Smooth muscle cell (in vitro differentiated cells): ENCODE measurements at regions not wholly inside any gene's neighbourhood (a gene's known extent, or its start where the extent isn't known, plus 50 kb on each side); places are given as distances from the start of the nearest gene placed in this dataset.
A peak's percentile ranks its signal among the peaks of the same experiment; 100 is the strongest.

Experiments
- DNase-seq: peaks from one replicate; lab custom pipeline; 2025; ENCODE audit not compliant: unreplicated experiment; lab: John Stamatoyannopoulos, UW
- H2AFZ ChIP-seq: fragments of 200-600 bp; sonication (generic); 2 replicates; pipeline ENCODE4 v1.6.0; 2016; ENCODE audit warnings: antibody characterized with exemption, low read depth, mild to moderate bottlenecking
- H3F3A ChIP-seq: fragments of 200-600 bp; sonication (generic); 2 replicates; pipeline ENCODE4 v1.6.0; 2017; ENCODE audit warnings: antibody characterized with exemption, low read depth
- H3K27ac ChIP-seq: fragments of 200-600 bp; sonication (generic); 2 replicates; pipeline ENCODE4 v1.5.1; 2016; ENCODE audit warnings: low read depth, mild to moderate bottlenecking
- H3K27me3 ChIP-seq: fragments of 200-600 bp; sonication (generic); 2 replicates; pipeline ENCODE4 v1.6.1; 2016; ENCODE audit warnings: low read depth, mild to moderate bottlenecking
- H3K36me3 ChIP-seq: fragments of 200-600 bp; sonication (generic); 2 replicates; pipeline ENCODE4 v1.5.1; 2016; ENCODE audit warnings: low read depth
- H3K4me1 ChIP-seq: fragments of 200-600 bp; sonication (generic); 2 replicates; pipeline ENCODE4 v1.5.1; 2016; ENCODE audit warnings: low read depth
- H3K4me2 ChIP-seq: fragments of 200-600 bp; sonication (generic); 2 replicates; pipeline ENCODE4 v1.6.0; 2016; ENCODE audit warnings: mild to moderate bottlenecking
- H3K4me3 ChIP-seq: fragments of 200-600 bp; sonication (generic); 2 replicates; pipeline ENCODE4 v1.5.1; 2016; ENCODE audit warnings: mild to moderate bottlenecking
- H3K79me2 ChIP-seq: fragments of 200-600 bp; sonication (generic); 2 replicates; pipeline ENCODE4 v1.6.0; 2016; ENCODE audit warnings: low read depth, mild to moderate bottlenecking
- H3K9ac ChIP-seq: fragments of 200-600 bp; sonication (generic); 2 replicates; pipeline ENCODE4 v1.6.0; 2016; ENCODE audit warnings: low read depth
- H3K9me3 ChIP-seq: fragments of 200-600 bp; sonication (generic); replicated peaks from 2 replicates; pipeline ENCODE4 v1.5.1; 2016; ENCODE audit warnings: low read depth
- H4K20me1 ChIP-seq: fragments of 200-600 bp; sonication (generic); 2 replicates; pipeline ENCODE4 v1.6.0; 2016; ENCODE audit warnings: low read depth
- CTCF ChIP-seq: fragments of 200-600 bp; sonication (generic); IDR thresholded peaks from 2 replicates; pipeline ENCODE4 v1.5.1; 2017; ENCODE audit warnings: borderline replicate concordance, mild to moderate bottlenecking, antibody characterized with exemption; ENCODE audit not compliant: insufficient read depth, poor library complexity, severe bottlenecking
- WGBS: methylation state at CpG from one replicate; pipeline ENCODE4 v1.1.7; 2016; ENCODE audit warnings: low lambda C conversion rate; 5-methylcytosine and 5-hydroxymethylcytosine counted together

GRCh38 chr1:221517961-221518360 lies 223.9 kb downstream of the DUSP10 start:
- no peak overlapping the region for H3K4me2 ChIP-seq
- H2AFZ ChIP-seq, result no peak overlapping the region
- H3K9ac ChIP-seq, result no peak overlapping the region
- H3K36me3 ChIP-seq, result no peaks in the 10 kb centered on the region
- 91% methylated on average over 1 of the region's 1 CpG for WGBS
- H3K4me1 ChIP-seq, result no peaks in the 10 kb centered on the region
- H3F3A ChIP-seq, result no peaks in the 10 kb centered on the region
- H3K27ac ChIP-seq, result no peak overlapping the region
- no peak for TF ChIP-seq CTCF
- H3K4me3 ChIP-seq, result no peak overlapping the region
- no peak for DNase-seq
- H3K79me2 ChIP-seq, result no peaks in the 10 kb centered on the region
- no peaks in the 10 kb centered on the region for H3K27me3 ChIP-seq
- no peaks in the 10 kb centered on the region for H3K9me3 ChIP-seq
- no peaks in the 10 kb centered on the region for H4K20me1 ChIP-seq

- no peaks in the 10 kb centered on the region for H3K36me3 ChIP-seq
- no peak for DNase-seq
- H3K27ac ChIP-seq, result no peak overlapping the region
- no peaks in the 10 kb centered on the region for H3K9me3 ChIP-seq
- TF ChIP-seq CTCF, result no peak
- WGBS, result 100% methylated on average over 1 of the region's 1 CpG
- H3K4me2 ChIP-seq, result no peak overlapping the region
- no peaks in the 10 kb centered on the region for H3K79me2 ChIP-seq
- H3K27me3 ChIP-seq, result no peaks in the 10 kb centered on the region
- no peak overlapping the region for H3K4me3 ChIP-seq
- H3K9ac ChIP-seq, result no peak overlapping the region
- peak overlapping the region; percentile 33 for H2AFZ ChIP-seq
- no peaks in the 10 kb centered on the region for H3F3A ChIP-seq
- no peaks in the 10 kb centered on the region for H3K4me1 ChIP-seq
- H4K20me1 ChIP-seq, result no peaks in the 10 kb centered on the region
These were observed 221.6 kb downstream of the DUSP10 start for GRCh38 chr1:221520250-221520649.

GRCh38 chr1:221521686-221522085 lies 220.2 kb downstream of the DUSP10 start:
- no peak overlapping the region for H3K4me2 ChIP-seq
- no peak for DNase-seq
- no peaks in the 10 kb centered on the region for H3K36me3 ChIP-seq
- H3K4me1 ChIP-seq, result no peaks in the 10 kb centered on the region
- no peak overlapping the region for H3K4me3 ChIP-seq
- H3K27ac ChIP-seq, result no peak overlapping the region
- WGBS, result 95% methylated on average over 3 of the region's 3 CpGs
- H3K9me3 ChIP-seq, result no peaks in the 10 kb centered on the region
- no peak for TF ChIP-seq CTCF
- H2AFZ ChIP-seq, result no peak overlapping the region
- H3K27me3 ChIP-seq, result no peaks in the 10 kb centered on the region
- no peaks in the 10 kb centered on the region for H4K20me1 ChIP-seq
- no peaks in the 10 kb centered on the region for H3K79me2 ChIP-seq
- no peak overlapping the region for H3K9ac ChIP-seq
- no peaks in the 10 kb centered on the region for H3F3A ChIP-seq

- no peaks in the 10 kb centered on the region for H3K27me3 ChIP-seq
- 90% methylated on average over 2 of the region's 2 CpGs for WGBS
- H2AFZ ChIP-seq, result no peak overlapping the region
- no peak for DNase-seq
- no peak for TF ChIP-seq CTCF
- no peaks in the 10 kb centered on the region for H4K20me1 ChIP-seq
- no peak overlapping the region for H3K4me3 ChIP-seq
- H3K4me1 ChIP-seq, result no peaks in the 10 kb centered on the region
- no peak overlapping the region for H3K4me2 ChIP-seq
- no peaks in the 10 kb centered on the region for H3K9me3 ChIP-seq
- H3K9ac ChIP-seq, result no peak overlapping the region
- no peaks in the 10 kb centered on the region for H3K36me3 ChIP-seq
- H3K27ac ChIP-seq, result no peak overlapping the region
- H3F3A ChIP-seq, result no peaks in the 10 kb centered on the region
- no peaks in the 10 kb centered on the region for H3K79me2 ChIP-seq
These were observed 219.4 kb downstream of the DUSP10 start for GRCh38 chr1:221522529-221522940.
